ENCODE measurements at regions not wholly inside any gene's neighbourhood (a gene's known extent, or its start where the extent isn't known, plus 50 kb on each side); places are given as distances from the start of the nearest gene placed in this dataset.

- TF ChIP-seq RFX5 (IDR thresholded peaks at IDR 0.05; ENCODE audit: borderline replicate concordance, low read depth, low read length), result no peak
Measured at GRCh38 chr3:73177827-73178226, 116.4 kb downstream of the EBLN2 start (continued).
